NCI-H2196 (cell line): ENCODE measurements at regions not wholly inside any gene's neighbourhood (a gene's known extent, or its start where the extent isn't known, plus 50 kb on each side); places are given as distances from the start of the nearest gene placed in this dataset.
"Not testable (repeated sequence)": the region's sequence is repeated elsewhere in the genome, so short reads cannot be mapped to it uniquely, and the experiment has no call there.

ENCODE experiments used
- DNase-seq: peaks from one replicate; lab custom pipeline; 2025; ENCODE audit not compliant: unreplicated experiment; lab: John Stamatoyannopoulos, UW

GRCh38 chr1:223992456-223993246, 121.3 kb upstream of the FBXO28 start:
- peak; percentile 99 for DNase-seq

- DNase-seq: not testable (repeated sequence)
These were observed 122.5 kb upstream of the FBXO28 start for GRCh38 chr1:223991297-223991857.

GRCh38 chr1:223961985-223962384, 116.2 kb upstream of the TP53BP2 start:
- not testable (repeated sequence) for DNase-seq

GRCh38 chr1:223952801-223953200, 107.1 kb upstream of the TP53BP2 start:
- not testable (repeated sequence) for DNase-seq

- DNase-seq: not testable (repeated sequence)
These were observed 105.8 kb upstream of the TP53BP2 start for GRCh38 chr1:223951551-223951950.

- DNase-seq: not testable (repeated sequence)
These were observed 104.2 kb upstream of the TP53BP2 start for GRCh38 chr1:223949944-223950343.

GRCh38 chr1:223948041-223948440, 102.3 kb upstream of the TP53BP2 start:
- DNase-seq: not testable (repeated sequence)

GRCh38 chr1:223936592-223936991, 90.8 kb upstream of the TP53BP2 start:
- DNase-seq: not testable (repeated sequence)

- DNase-seq: not testable (repeated sequence)
These were observed 85.7 kb upstream of the TP53BP2 start for GRCh38 chr1:223931476-223931875.

GRCh38 chr1:223920805-223921204, 75.1 kb upstream of the TP53BP2 start:
- not testable (repeated sequence) for DNase-seq

GRCh38 chr1:223915476-223915875, 69.7 kb upstream of the TP53BP2 start:
- DNase-seq: not testable (repeated sequence)

GRCh38 chr1:223913715-223914114, 68.0 kb upstream of the TP53BP2 start:
- not testable (repeated sequence) for DNase-seq

GRCh38 chr1:223907943-223908587, 62.3 kb upstream of the TP53BP2 start:
- not testable (repeated sequence) for DNase-seq

- not testable (repeated sequence) for DNase-seq
These were observed 57.5 kb upstream of the TP53BP2 start for GRCh38 chr1:223903221-223903620.

GRCh38 chr1:223899775-223900174, 54.0 kb upstream of the TP53BP2 start:
- not testable (repeated sequence) for DNase-seq

- not testable (repeated sequence) for DNase-seq
These were observed 51.4 kb upstream of the TP53BP2 start for GRCh38 chr1:223897097-223897496.

- DNase-seq: not testable (repeated sequence)
These were observed 50.2 kb upstream of the TP53BP2 start for GRCh38 chr1:223895950-223896349.
